Raji (cell line): ENCODE measurements at regions not wholly inside any gene's neighbourhood (a gene's known extent, or its start where the extent isn't known, plus 50 kb on each side); places are given as distances from the start of the nearest gene placed in this dataset.

Source experiments
- POLR2A ChIP-seq: IDR thresholded peaks from 2 replicates; pipeline ENCODE4 v1.6.1; 2011; ENCODE audit warnings: low read depth, low read length, control low read depth; ENCODE audit not compliant: insufficient read depth

DNA sequence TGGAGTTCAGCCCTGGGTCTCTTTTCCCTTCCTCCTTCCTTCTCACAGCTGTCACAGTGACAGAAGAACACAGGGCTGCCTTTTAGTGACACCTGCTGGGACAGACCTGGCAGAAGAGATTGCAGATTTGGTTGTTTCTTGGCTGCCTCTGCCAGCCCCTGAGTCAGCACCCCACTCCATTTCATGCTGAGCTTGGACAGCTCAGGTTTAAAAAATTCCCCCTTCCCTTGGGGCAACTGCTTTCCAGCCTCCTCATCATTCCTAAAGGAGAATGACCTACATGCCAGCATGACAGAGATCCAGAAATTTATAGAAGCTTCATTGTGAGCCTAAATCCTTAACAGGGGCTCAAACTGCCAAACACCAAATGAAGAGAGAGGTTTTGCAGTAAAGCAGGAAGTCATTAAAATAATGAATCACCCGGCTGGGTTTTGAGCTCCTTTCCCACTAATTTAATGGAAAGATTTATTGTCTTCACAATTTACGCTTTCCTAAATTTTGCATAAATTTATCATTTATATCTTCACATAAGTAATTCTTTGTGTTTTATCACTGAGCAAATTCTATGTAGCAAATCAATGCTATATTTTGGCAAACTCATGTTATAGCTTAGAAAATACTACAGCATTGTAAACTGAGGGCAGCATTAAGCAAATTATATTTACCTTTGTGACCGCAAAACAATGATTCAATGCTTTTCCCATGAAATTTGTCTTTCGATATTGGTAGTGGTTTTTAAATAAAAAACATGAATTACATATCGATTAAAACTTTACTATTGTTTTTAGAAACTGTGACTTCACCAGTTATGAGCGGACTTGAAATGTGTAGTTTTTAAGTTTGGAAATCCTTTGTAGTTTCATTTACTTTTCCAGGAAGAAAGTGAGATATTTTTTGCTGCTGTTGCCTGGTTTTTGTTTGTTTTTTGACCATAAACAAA lies 399.5 kb upstream of the ANKRD30A start:
- TF ChIP-seq POLR2A, result no peak

- no peak for TF ChIP-seq POLR2A
These were observed 402.6 kb upstream of the ANKRD30A start for GRCh38 chr10:36722777-36723176.

- TF ChIP-seq POLR2A, result no peak
These were observed 403.5 kb upstream of the ANKRD30A start for GRCh38 chr10:36721871-36722270.

- no peak for TF ChIP-seq POLR2A
These were observed 404.5 kb upstream of the ANKRD30A start for GRCh38 chr10:36720895-36721294.

DNA sequence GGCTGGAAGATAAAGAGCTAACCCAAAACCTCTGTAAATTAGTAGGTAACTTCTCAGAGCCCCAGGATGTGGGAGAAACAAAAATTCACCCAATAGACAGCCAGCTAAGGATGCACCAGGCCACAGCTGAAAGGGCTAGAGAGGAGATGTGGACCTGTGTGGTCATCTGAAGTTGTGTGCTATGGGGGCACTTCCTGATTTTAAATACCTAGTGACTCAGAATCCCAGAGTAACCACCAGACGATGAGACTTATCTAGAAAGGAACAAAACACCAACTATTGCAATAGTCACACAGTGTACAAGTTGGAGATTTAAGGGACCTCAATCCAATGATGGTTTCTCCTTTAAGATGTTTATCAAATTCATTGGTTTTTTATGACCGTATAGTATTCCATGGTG lies 408.3 kb upstream of the ANKRD30A start:
- TF ChIP-seq POLR2A, result no peak

DNA sequence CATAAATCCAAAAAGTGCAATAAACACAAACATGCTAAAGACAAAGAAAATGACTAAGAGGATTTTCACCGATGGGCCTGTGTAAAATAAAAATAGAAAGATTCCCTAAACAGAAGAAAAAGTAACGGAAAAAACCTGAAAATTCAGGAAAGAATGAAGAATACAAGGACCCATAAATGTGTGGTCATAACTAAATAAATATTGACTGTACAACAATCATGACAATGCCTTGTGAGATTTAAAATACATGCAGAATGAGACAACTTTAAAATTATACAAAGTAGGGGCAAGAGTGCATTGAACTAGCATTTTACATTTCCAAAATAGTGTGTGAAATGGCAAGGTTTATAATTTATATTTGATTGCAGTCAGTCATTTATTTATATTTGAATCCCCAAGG lies 409.1 kb upstream of the ANKRD30A start:
- TF ChIP-seq POLR2A, result no peak

DNA sequence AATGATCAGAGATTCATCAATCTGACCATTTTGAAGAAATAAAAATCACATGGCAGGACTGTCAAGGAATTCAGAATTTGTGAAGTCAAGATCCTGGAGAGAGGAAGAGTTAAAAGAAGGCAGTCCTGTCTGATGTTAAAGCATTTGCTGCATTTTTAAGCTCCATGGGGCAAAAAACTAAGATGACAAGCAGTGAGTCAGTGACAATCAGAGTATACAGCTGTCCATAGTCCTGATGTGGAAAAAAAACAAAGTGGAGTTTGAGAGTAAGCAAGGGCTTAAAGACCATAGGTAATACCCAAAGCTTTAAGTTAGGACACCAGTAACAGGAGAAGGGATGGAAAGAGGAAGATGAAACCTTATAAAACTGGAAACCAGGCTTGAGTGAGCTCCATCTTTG lies 412.7 kb upstream of the ANKRD30A start:
- no peak for TF ChIP-seq POLR2A

- no peak for TF ChIP-seq POLR2A
These were observed 414.0 kb upstream of the ANKRD30A start for GRCh38 chr10:36711361-36711760.

DNA sequence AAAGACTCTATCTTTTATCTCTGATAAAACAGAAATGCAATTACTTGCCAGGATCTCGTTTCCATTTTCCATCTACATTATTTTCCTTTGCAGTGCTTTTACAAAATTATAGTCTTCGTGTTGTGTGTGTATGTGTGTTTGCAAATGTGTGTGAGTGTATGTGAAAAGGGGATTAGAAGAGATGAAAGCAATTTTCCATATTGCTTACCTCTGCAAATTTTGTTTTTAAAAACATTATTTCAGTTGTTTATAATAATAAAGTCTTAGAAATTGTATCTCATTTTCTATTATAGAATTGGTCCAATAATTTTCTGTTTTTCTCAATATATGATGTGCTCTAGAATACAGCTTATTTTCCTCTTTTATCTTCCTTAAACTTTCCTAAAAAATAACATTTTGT lies 421.3 kb upstream of the ANKRD30A start:
- no peak for TF ChIP-seq POLR2A

DNA sequence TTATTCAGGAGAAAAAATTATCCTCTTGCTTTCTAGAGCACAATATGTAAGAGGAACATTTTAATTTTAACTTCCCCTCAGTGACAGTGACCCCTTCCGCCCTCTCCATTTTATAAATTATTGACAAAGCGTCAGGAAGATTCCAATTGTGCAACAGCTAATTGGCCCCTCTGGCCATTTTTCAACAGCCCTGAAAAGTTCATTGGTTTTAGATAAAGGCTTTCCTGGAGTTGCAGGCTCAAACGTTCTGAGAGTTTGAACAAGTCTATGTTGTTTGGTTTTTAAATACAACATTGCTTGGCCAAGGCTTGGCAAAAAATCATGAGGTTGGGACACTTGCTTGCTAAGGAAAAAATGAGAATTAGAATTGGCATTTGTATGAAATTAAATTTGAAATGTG lies 422.2 kb upstream of the ANKRD30A start:
- TF ChIP-seq POLR2A, result no peak

GRCh38 chr10:36700123-36700522 lies 425.3 kb upstream of the ANKRD30A start:
- no peak for TF ChIP-seq POLR2A

DNA sequence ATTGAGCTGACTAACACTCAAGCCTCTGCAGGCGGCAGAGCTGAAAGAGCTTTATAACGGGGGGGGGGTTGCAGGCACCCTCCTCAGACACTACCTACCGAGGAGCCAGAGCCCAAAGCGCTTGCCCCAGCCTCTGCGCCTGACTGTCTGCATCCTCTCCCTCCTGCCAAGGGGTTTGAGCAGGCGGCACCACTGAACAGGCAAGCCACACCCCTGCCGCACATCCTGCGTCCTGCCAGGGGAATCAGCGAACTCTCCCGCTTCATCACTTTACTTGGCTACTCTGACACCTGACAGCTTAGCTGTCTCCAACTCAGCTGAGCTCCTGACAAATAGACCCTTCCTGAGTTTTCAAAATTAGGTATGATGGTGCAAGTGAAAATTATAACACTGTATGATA lies 432.6 kb upstream of the ANKRD30A start:
- TF ChIP-seq POLR2A, result no peak

- TF ChIP-seq POLR2A, result no peak
These were observed 436.7 kb upstream of the ANKRD30A start for GRCh38 chr10:36688717-36689116.

DNA sequence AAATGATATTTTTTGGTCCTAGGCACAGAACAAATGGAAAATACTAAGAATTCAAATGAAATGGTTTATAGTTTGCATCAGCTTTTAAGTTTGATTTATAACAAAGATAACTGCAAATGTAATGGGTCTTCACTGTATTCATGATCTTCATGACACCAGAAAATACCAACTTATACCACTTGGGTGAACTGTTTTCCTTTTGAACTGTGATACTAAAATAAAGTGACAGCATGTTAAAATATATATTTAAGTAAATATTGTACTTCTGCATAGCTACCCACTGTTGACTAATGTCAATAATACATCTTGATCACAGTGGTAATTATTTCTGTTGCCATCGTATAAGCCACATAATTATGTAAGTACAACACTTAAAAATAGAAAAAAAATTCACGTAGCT lies 442.0 kb upstream of the ANKRD30A start:
- no peak for TF ChIP-seq POLR2A

- no peak for TF ChIP-seq POLR2A
These were observed 443.4 kb upstream of the ANKRD30A start for GRCh38 chr10:36681751-36682632.

DNA sequence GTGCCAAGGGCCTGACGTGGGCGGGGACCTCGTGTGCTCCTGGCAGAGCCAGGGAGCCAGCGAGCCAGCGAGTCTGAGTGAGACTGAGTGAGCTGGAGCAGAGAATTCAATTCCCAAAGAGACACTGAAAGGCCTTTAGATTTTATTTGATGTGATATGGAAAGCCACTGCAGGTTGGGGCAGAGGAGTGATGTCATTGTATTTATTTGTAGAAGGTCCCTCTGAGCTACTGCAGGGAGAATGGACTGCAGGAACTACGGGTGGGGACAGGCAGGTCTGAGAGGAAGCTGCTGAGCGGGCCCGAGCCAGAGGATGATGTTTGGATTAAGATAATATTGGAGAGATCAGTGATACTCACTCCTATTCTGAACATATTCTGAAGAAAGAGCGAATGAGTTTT lies 445.8 kb upstream of the ANKRD30A start:
- TF ChIP-seq POLR2A, result no peak
